HFF-Myc (cell line): ENCODE measurements at regions not wholly inside any gene's neighbourhood (a gene's known extent, or its start where the extent isn't known, plus 50 kb on each side); places are given as distances from the start of the nearest gene placed in this dataset.

Experiments
- DNase-seq: peaks from one replicate; pipeline ENCODE4 v3.0.0-alpha.2; 2011; ENCODE audit warnings: low read depth; ENCODE audit errors: extremely low read depth
- H3K4me3 ChIP-seq: replicated peaks from 2 replicates; pipeline ENCODE4 v1.5.1; 2011; ENCODE audit warnings: low read depth, mild to moderate bottlenecking, control low read depth, low read length
- CTCF ChIP-seq: IDR thresholded peaks from 2 replicates; pipeline ENCODE4 v1.5.1; 2012; ENCODE audit warnings: mild to moderate bottlenecking, low read depth, low read length, control low read depth; ENCODE audit errors: missing control alignments

- no peak overlapping the region for H3K4me3 ChIP-seq
- TF ChIP-seq CTCF, result no peak
- no peak for DNase-seq
Measured at GRCh38 chr1:82598812-82599211, 798.1 kb downstream of the ADGRL2 start.

- TF ChIP-seq CTCF, result no peak
- H3K4me3 ChIP-seq, result no peak overlapping the region
- no peak for DNase-seq
Measured at GRCh38 chr1:82598337-82598736, 797.6 kb downstream of the ADGRL2 start.

DNA sequence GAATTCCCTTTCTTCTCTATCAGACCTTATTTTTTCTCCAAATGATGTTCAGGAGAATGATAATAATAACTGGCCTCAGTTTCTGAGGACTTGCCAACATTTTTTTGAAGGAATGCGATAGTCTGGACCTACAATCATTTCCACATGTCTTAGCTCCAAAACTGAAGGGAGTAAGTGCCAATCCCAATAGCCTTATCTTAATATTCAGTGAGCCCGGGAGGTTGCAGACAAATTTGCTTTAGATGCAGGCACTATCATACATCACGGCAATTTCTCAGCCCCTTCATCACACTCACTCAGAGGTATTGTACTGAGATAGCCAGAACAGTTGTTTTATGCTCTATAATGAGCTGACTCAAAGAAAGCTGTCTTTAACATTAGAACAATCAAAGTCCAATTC, 796.9 kb downstream of the ADGRL2 start:
- no peak for TF ChIP-seq CTCF
- no peak for DNase-seq
- no peak overlapping the region for H3K4me3 ChIP-seq

GRCh38 chr1:82597141-82597540, 796.4 kb downstream of the ADGRL2 start:
- H3K4me3 ChIP-seq, result no peak overlapping the region
- TF ChIP-seq CTCF, result no peak
- no peak for DNase-seq

- no peak overlapping the region for H3K4me3 ChIP-seq
- no peak for DNase-seq
- TF ChIP-seq CTCF, result no peak
Measured at GRCh38 chr1:82593561-82593960, 792.8 kb downstream of the ADGRL2 start.

DNA sequence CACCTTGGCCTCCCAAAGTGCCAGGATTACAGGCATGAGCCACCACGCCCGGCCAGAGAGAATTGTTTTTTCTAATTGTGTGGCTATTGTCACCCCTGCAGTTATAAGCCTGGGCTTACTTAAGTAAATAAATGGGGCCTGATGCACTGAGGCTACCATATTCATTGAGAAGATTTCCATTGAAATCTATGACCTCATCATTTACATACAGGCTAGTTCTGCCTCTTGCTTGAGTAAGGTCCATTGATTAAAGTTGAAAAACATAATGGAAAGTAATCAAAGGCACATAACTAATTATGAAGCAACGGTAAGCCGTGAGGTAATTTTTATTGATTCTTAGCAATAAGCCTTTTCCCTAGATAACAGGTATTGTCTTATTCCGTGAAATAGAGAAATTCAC, 788.9 kb downstream of the ADGRL2 start:
- DNase-seq, result no peak
- no peak overlapping the region for H3K4me3 ChIP-seq
- no peak for TF ChIP-seq CTCF

- no peak for TF ChIP-seq CTCF
- no peak overlapping the region for H3K4me3 ChIP-seq
- DNase-seq, result no peak
Measured at GRCh38 chr1:82587371-82587770, 786.6 kb downstream of the ADGRL2 start.
